ENCODE measurements at regions not wholly inside any gene's neighbourhood (a gene's known extent, or its start where the extent isn't known, plus 50 kb on each side); places are given as distances from the start of the nearest gene placed in this dataset.

GRCh38 chr3:189406148-189406547, 225.0 kb upstream of the TP63 start:
- Histone ChIP-seq H3K4me1 (ENCODE audit: control insufficient read depth in 1 of 2, insufficient read depth in 2 of 2, low read length in 2 of 2) (no peaks in the 10 kb centered on the region), H4K20me1 (ENCODE audit: insufficient read depth, low read length) (no peaks in the 10 kb centered on the region), H3K9me3 (replicated peaks in 1 of 2; ENCODE audit: control insufficient read depth in 1 of 2, insufficient read depth in 1 of 2, low read length in 2 of 2) (no peaks in the 10 kb centered on the region), H3K4me3 (replicated peaks in 1 of 3; ENCODE audit: low read depth in 2 of 3, low read length in 3 of 3) (no peak overlapping the region), H2AFZ (ENCODE audit: insufficient read depth, low read depth, low read length, poor library complexity, severe bottlenecking) (no peak overlapping the region), H3K27ac (ENCODE audit: low read depth in 1 of 2, low read length in 2 of 2) (no peak overlapping the region), H3K36me3 (replicated peaks in 1 of 2; ENCODE audit: control insufficient read depth in 1 of 2, insufficient read depth in 2 of 2, low read length in 2 of 2) (no peaks in the 10 kb centered on the region), H3K4me2 (replicated peaks; ENCODE audit: extremely low read depth, low read length, poor library complexity, severe bottlenecking) (no peak overlapping the region), H3K79me2 (ENCODE audit: insufficient read depth, low read length) (no peaks in the 10 kb centered on the region), H3K27me3 (ENCODE audit: control insufficient read depth in 2 of 2, insufficient read depth in 2 of 2, low read length in 2 of 2) (no peaks in the 10 kb centered on the region), H3K9ac (ENCODE audit: insufficient read depth, low read length, poor library complexity, severe bottlenecking) (no peak overlapping the region)
- Mint-ChIP-seq H3K27me3 (ENCODE audit: low read depth in 3 of 3) (peaks cover 0 to 2% (median 2%) of the 10 kb centered on the region in 3 donors), H3K4me1 (no peaks in the 10 kb centered on the region), H3K9me3 (peaks cover 0 to 4% (median 0%) of the 10 kb centered on the region in 7 donors), H3K4me3 (no peak overlapping the region), H3K27ac (no peak overlapping the region), H3K36me3 (no peaks in the 10 kb centered on the region)
- 100% methylated on average over 1 of the region's 1 CpG for WGBS (ENCODE audit: insufficient coverage)
- no peak for TF ChIP-seq CTCF (IDR thresholded peaks at IDR 0.05)
- DNase-seq, result no peak
- intact Hi-C loops (cut with micrococcal nuclease), result no loop called here

GRCh38 chr3:189410522-189410921, 220.7 kb upstream of the TP63 start:
- 80% methylated on average over 1 of the region's 1 CpG for WGBS (ENCODE audit: insufficient coverage)
- H3K27ac Mint-ChIP-seq, result no peak overlapping the region
- no peak overlapping the region for H3K9ac ChIP-seq (ENCODE audit: insufficient read depth, low read length, poor library complexity, severe bottlenecking)
- intact Hi-C loops (cut with micrococcal nuclease), result no loop called here
- H2AFZ ChIP-seq (ENCODE audit: insufficient read depth, low read depth, low read length, poor library complexity, severe bottlenecking), result no peak overlapping the region
- no peaks in the 10 kb centered on the region for H4K20me1 ChIP-seq (ENCODE audit: insufficient read depth, low read length)
- H3K27me3 Mint-ChIP-seq (ENCODE audit: low read depth in 3 of 3), result peaks cover 0 to 2% (median 0%) of the 10 kb centered on the region in 3 donors
- H3K79me2 ChIP-seq (ENCODE audit: insufficient read depth, low read length), result no peaks in the 10 kb centered on the region
- no peak overlapping the region for H3K4me3 ChIP-seq (replicated peaks in 1 of 3; ENCODE audit: low read depth in 2 of 3, low read length in 3 of 3)
- DNase-seq, result no peak
- H3K4me1 ChIP-seq (ENCODE audit: control insufficient read depth in 1 of 2, insufficient read depth in 2 of 2, low read length in 2 of 2), result no peaks in the 10 kb centered on the region
- H3K4me3 Mint-ChIP-seq, result no peak overlapping the region
- H3K4me2 ChIP-seq (replicated peaks; ENCODE audit: extremely low read depth, low read length, poor library complexity, severe bottlenecking), result no peak overlapping the region
- no peaks in the 10 kb centered on the region for H3K9me3 ChIP-seq (replicated peaks in 1 of 2; ENCODE audit: control insufficient read depth in 1 of 2, insufficient read depth in 1 of 2, low read length in 2 of 2)
- no peak overlapping the region for H3K27ac ChIP-seq (ENCODE audit: low read depth in 1 of 2, low read length in 2 of 2)
- TF ChIP-seq CTCF (IDR thresholded peaks at IDR 0.05), result no peak
- H3K4me1 Mint-ChIP-seq, result no peaks in the 10 kb centered on the region
- H3K36me3 ChIP-seq (replicated peaks in 1 of 2; ENCODE audit: control insufficient read depth in 1 of 2, insufficient read depth in 2 of 2, low read length in 2 of 2), result no peaks in the 10 kb centered on the region
- H3K9me3 Mint-ChIP-seq, result peaks cover 0 to 3% (median 0%) of the 10 kb centered on the region in 7 donors
- no peaks in the 10 kb centered on the region for H3K27me3 ChIP-seq (ENCODE audit: control insufficient read depth in 2 of 2, insufficient read depth in 2 of 2, low read length in 2 of 2)
- no peaks in the 10 kb centered on the region for H3K36me3 Mint-ChIP-seq
